HCT116 (cell line): ENCODE measurements at regions not wholly inside any gene's neighbourhood (a gene's known extent, or its start where the extent isn't known, plus 50 kb on each side); places are given as distances from the start of the nearest gene placed in this dataset.
"Not testable (repeated sequence)": the region's sequence is repeated elsewhere in the genome, so short reads cannot be mapped to it uniquely, and the experiment has no call there.

Experiments used
- ATAC-seq: fragments of 200-7000 bp; cut with Tn5 transposase; 2 replicates; pipeline ENCODE4 v1.9.1; 2020; ENCODE audit warnings: mild to moderate bottlenecking, moderate library complexity
- BruUV-seq: library from RNA; stranded (reverse); fragments of 400-500 nt; replicated peaks from 2 replicates; lab custom pipeline; 2021; lab: Mats Ljungman, UMichigan
- CTCF ChIA-PET: fragments of 300-600 bp; sonication (Branson Sonifier 250); formaldehyde crosslinking; loops from one replicate; lab custom pipeline; 2021; ENCODE audit warnings: antibody characterized with exemption; lab: Charles Lee
- POLR2A ChIA-PET: fragments of 300-600, 350-600 bp; sonication (Branson Sonifier 250); formaldehyde crosslinking; loops from one replicate; lab custom pipeline; 2021; ENCODE audit warnings: antibody characterized with exemption; lab: Charles Lee
- RAD21 ChIA-PET, 2 experiments: fragments of 300-600 bp; sonication (Branson Sonifier 250); formaldehyde crosslinking; loops; one replicate each; lab custom pipeline; 2023; ENCODE audit warnings: low total read pairs in 2 of 2; ENCODE audit not compliant: uncharacterized antibody in 2 of 2, unreplicated experiment in 2 of 2, low non-redundant PET in 1 of 2; lab: Charles Lee
- DNase-seq: peaks from one replicate; pipeline ENCODE4 v3.0.0-alpha.2; 2010; ENCODE audit warnings: low read depth, low spot score
- H2AFZ ChIP-seq: fragments of 200-600 bp; shearing (Covaris generic), sonication (generic); 2 replicates; pipeline ENCODE4 v1.6.1; 2017; ENCODE audit warnings: low read depth, mixed run types, mixed read lengths, antibody characterized with exemption, low read length; ENCODE audit not compliant: poor library complexity, severe bottlenecking
- H3K27ac ChIP-seq: 2 replicates; pipeline ENCODE4 v1.5.1; 2012; ENCODE audit warnings: low read depth, low read length
- H3K27me3 ChIP-seq: fragments of 200-600 bp; sonication (generic); 2 replicates; pipeline ENCODE4 v1.6.1; 2016; ENCODE audit warnings: mixed run types, low read length, mixed read lengths; ENCODE audit not compliant: insufficient read depth
- H3K36me3 ChIP-seq, 2 experiments: fragments of 200-500 bp in 1 of 2; fragments of 200-600 bp in 1 of 2; sonication (Bioruptor generic) in 1 of 2; sonication (generic) in 1 of 2; 2 replicates each; pipeline versions ENCODE4 v1.5.1 to v1.6.1; 2014 to 2016; ENCODE audit warnings: low read length in 2 of 2, inconsistent platforms in 1 of 2, mixed read lengths in 1 of 2, mixed run types in 1 of 2; ENCODE audit not compliant: insufficient read depth in 2 of 2, control insufficient read depth in 1 of 2
- H3K4me1 ChIP-seq, 2 experiments: fragments of 200-600 bp in 1 of 2; sonication (generic) in 1 of 2; 2 replicates each; pipeline versions ENCODE4 v1.5.1 to v1.6.1; 2012 to 2017; ENCODE audit warnings: low read length in 2 of 2, inconsistent platforms in 1 of 2, mild to moderate bottlenecking in 1 of 2, mixed read lengths in 1 of 2, mixed run types in 1 of 2, moderate library complexity in 1 of 2; ENCODE audit not compliant: insufficient read depth in 2 of 2, control insufficient read depth in 1 of 2
- H3K4me2 ChIP-seq: fragments of 200-600 bp; sonication (generic); 2 replicates; pipeline ENCODE4 v1.6.1; 2017; ENCODE audit warnings: mixed run types, low read length, mixed read lengths
- H3K4me3 ChIP-seq, 2 experiments: fragments of 200-600 bp in 1 of 2; sonication (generic) in 1 of 2; replicated peaks in 1 of 2; 2 replicates each; pipeline ENCODE4 v1.5.1; 2011 to 2016; ENCODE audit warnings: low read length in 2 of 2, control low read depth in 1 of 2, low read depth in 1 of 2, mild to moderate bottlenecking in 1 of 2, mixed read lengths in 1 of 2, mixed run types in 1 of 2
- H3K79me2 ChIP-seq: fragments of 200-600 bp; sonication (generic); 2 replicates; pipeline ENCODE4 v1.6.1; 2017; ENCODE audit warnings: mild to moderate bottlenecking, mixed run types, low read length, moderate library complexity, mixed read lengths; ENCODE audit not compliant: insufficient read depth
- H3K9ac ChIP-seq: fragments of 200-600 bp; sonication (generic); 2 replicates; pipeline ENCODE4 v1.6.1; 2016; ENCODE audit warnings: low read length, mixed read lengths
- H3K9me2 ChIP-seq: fragments of 200-600 bp; sonication (generic), shearing (Covaris generic); 2 replicates; pipeline ENCODE4 v1.6.1; 2017; ENCODE audit warnings: mixed run types, mild to moderate bottlenecking, moderate library complexity; ENCODE audit not compliant: insufficient read depth
- H3K9me3 ChIP-seq, 2 experiments: fragments of 200-500 bp in 1 of 2; fragments of 200-600 bp in 1 of 2; sonication (Bioruptor generic) in 1 of 2; sonication (generic) in 1 of 2; 2 replicates each; pipeline ENCODE4 v1.6.1; 2014 to 2017; ENCODE audit warnings: low read length in 2 of 2, mixed read lengths in 2 of 2, inconsistent platforms in 1 of 2, low read depth in 1 of 2, mild to moderate bottlenecking in 1 of 2, mixed run types in 1 of 2, moderate library complexity in 1 of 2; ENCODE audit not compliant: control insufficient read depth in 1 of 2, insufficient read depth in 1 of 2
- H4K20me1 ChIP-seq: fragments of 200-600 bp; sonication (generic), shearing (Covaris generic); 2 replicates; pipeline ENCODE4 v1.6.1; 2017; ENCODE audit warnings: mixed run types, mild to moderate bottlenecking, moderate library complexity; ENCODE audit not compliant: insufficient read depth
- EGR1 ChIP-seq: IDR thresholded peaks from 2 replicates; pipeline ENCODE4 v1.6.1; 2012; ENCODE audit warnings: low read depth
- JUND ChIP-seq: IDR thresholded peaks from 2 replicates; pipeline ENCODE4 v1.6.1; 2012
- SRF ChIP-seq: IDR thresholded peaks from 2 replicates; pipeline ENCODE4 v1.6.1; 2012; ENCODE audit warnings: low read depth
- intact Hi-C: fragments of 100-400 bp; cut with micrococcal nuclease; formaldehyde crosslinking; loops from 2 replicates; pipeline ENCODE4 v1.10.0; 2022

DNA sequence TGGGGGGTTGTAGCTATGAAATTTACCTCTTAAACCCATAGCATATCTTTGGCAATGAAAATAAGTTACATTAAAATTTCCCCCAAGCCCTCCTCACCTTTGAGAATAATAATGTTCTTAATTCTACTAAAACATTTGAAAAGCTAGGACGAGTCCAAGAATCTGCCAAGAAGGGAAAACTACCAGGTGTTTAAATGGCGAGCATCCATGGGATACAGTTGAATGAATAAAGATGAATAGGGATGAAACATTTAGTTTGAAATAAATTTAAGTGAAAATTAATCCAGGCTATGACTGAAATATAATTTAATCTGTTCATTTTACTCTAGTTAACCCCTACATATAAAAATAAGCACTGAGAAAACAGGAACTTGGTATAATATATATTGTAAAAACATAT is 536.7 kb downstream of the FLRT2 start (continued):
- TF ChIP-seq EGR1 (no peak), SRF (no peak)

DNA sequence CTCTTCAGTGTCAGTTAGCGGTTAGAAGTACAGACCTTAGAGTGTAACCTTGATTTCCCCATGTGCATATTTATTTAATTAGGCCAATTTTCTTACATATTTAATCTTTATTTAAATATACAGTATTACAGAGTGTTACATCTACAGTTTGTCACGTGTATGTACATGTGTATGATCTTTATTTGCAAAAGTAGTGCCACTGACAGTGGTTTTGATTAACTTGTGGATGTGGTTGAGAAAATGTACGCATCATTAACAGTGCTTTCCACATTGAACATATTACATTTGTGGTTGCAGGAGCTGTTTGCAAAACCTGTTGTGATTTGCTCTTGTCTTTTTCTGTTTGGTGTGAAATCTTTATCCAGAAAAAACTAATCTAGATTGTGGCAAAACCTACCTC is 535.5 kb downstream of the FLRT2 start:
- no peak overlapping the region for H3K27ac ChIP-seq
- H4K20me1 ChIP-seq: no peaks in the 10 kb centered on the region
- BruUV-seq: no TSS peak
- CTCF ChIA-PET: no interaction called here
- H2AFZ ChIP-seq: no peak overlapping the region
- peaks cover 0 to 15% of the 10 kb centered on the region in 2 experiments; a peak in 2 of 4 replicates for H3K9me3 ChIP-seq
- DNase-seq: no peak
- POLR2A ChIA-PET: no interaction called here
- H3K9ac ChIP-seq: no peak overlapping the region
- H3K9me2 ChIP-seq: no peaks in the 10 kb centered on the region
- H3K4me1 ChIP-seq: no peaks in the 10 kb centered on the region
- H3K4me2 ChIP-seq: no peak overlapping the region
- no peak overlapping the region for H3K4me3 ChIP-seq
- TF ChIP-seq SRF (no peak), EGR1 (no peak), JUND (no peak)
- H3K79me2 ChIP-seq: no peaks in the 10 kb centered on the region
- ATAC-seq: no peak
- H3K27me3 ChIP-seq: no peaks in the 10 kb centered on the region
- RAD21 ChIA-PET: no interaction called here
- no peaks in the 10 kb centered on the region for H3K36me3 ChIP-seq
- intact Hi-C loops: no loop called here

DNA sequence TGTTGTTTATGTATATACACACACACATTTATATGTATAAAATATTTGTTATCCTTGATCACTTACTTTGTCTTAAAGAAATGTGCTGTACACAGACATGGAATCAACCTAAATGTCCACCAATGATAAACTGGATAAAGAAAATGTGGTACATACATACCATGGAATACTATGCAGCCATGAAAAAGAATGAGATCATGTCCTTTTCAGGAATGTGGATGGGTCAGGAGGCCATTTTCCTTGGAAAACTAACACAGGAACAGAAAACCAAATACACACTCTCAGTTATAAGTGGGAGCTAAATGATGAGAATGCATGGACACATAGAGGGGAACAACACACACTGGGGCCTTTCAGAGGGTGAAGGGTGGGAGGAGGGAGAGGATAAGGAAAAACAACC is 534.7 kb downstream of the FLRT2 start:
- H3K9me2 ChIP-seq, H3K36me3 ChIP-seq, H3K79me2 ChIP-seq, BruUV-seq, H3K4me2 ChIP-seq, H3K4me3 ChIP-seq, POLR2A ChIA-PET, intact Hi-C loops, H3K4me1 ChIP-seq, H3K9ac ChIP-seq, CTCF ChIA-PET, H3K27me3 ChIP-seq, H4K20me1 ChIP-seq, ATAC-seq, H3K27ac ChIP-seq, DNase-seq, RAD21 ChIA-PET, H2AFZ ChIP-seq: not testable (repeated sequence)
- peaks cover 3 to 15% of the 10 kb centered on the region in 2 experiments; a peak in 2 of 4 replicates for H3K9me3 ChIP-seq
